ENCODE measurements at regions not wholly inside any gene's neighbourhood (a gene's known extent, or its start where the extent isn't known, plus 50 kb on each side); places are given as distances from the start of the nearest gene placed in this dataset.
"Not testable (repeated sequence)": the region's sequence is repeated elsewhere in the genome, so short reads cannot be mapped to it uniquely, and the experiment has no call there.

DNA sequence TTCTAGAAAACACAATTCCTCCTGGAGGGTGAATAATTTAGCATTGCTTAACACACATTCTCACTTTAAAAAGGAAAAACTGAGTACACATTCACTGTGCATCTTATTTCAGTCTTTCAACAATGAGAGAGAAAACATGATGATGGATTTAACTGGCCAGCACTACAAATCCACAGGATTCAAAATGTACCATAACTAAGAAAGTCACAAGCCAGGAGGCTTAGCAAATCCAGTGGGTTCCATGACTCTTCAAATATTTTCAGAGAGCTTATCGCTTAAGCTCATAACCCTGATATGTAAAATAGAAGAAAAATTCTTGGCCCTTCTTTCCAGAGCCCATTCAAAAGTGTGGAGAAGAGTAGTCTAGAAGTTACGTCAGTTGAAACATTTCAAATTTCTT lies 820.3 kb downstream of the LTN1 start:
- DNase-seq (ENCODE audit: low read depth in 4 of 4, low spot score in 2 of 4), result no peak

DNA sequence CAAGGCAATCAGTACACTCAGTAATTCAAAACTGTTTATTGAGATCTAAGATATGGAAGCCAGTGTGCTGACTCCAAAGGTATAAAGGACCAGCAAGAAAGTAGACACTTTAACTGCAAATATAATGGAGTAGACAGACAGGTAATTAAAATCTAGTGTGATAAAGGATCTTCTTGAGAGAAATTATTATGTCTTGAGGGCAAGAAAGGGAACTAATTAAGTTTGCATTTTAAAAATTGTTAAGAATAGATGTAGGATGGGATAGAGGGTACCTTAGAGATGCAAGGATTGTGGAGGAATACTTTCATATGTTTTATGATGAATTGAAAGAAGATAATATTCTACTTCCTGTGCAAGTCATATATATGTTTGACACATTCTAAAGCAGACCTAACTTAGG lies 825.3 kb downstream of the LTN1 start:
- DNase-seq (ENCODE audit: low read depth in 4 of 4, low spot score in 2 of 4), result no peak

DNA sequence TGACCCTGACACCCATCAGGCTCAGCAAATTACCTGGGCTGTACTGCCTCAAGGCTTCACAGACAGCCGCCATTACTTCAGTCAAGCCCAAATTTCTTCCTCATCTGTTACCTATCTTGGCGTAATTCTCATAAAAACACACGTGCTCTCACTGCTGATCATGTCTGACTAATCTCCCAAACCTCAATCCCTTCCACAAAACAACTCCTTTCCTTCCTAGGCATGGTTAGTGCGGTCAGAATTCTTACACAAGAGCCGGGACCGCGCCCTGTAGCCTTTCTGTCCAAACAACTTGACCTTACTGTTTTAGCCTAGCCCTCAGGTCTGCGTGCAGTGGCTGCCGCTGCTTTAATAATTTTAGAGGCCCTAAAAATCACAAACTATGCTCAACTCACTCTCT lies 828.2 kb downstream of the LTN1 start:
- not testable (repeated sequence) for DNase-seq (ENCODE audit: low read depth in 4 of 4, low spot score in 2 of 4)

DNA sequence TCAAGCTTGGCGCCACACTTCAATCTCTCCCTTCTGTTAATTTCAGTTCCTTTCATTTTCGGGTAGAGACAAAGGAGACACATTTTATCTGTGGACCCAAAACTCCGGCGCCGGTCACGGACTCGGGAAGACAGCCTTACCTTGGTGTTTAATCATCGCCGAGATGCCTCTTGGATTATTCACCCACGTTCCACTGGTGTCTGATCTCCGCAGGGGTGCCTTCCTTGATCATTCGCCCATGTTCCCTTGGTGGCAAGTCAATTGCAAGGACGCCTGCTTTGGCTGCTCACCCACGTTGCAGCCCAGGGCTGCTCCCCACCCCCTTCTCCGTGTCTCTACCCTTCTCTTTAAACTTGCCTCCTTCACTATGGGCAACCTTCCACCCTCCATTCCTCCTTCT lies 830.6 kb downstream of the LTN1 start:
- not testable (repeated sequence) for DNase-seq (ENCODE audit: low read depth in 4 of 4, low spot score in 2 of 4)

DNA sequence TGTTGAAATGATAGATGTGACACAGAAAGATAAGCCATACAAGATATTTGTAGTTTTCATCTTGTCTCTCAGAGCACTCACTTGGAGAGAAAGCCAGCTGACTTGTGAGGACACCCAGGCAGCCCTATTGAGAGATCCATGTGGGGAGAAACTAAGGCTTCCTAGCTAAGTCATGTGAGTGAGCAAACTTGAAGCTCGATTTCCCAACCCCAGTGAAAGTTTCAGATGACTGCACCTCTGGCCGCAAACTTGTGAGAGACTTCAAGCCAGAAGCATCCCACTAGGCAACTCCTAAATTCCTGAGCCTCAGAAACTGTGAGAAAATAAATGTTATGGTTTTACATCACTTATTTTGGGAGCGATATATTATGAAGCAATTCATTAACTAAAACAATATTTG lies 832.3 kb downstream of the LTN1 start:
- DNase-seq (ENCODE audit: low read depth in 4 of 4, low spot score in 2 of 4), result peak in 2 of 4 donors; percentile 15 to 16

DNA sequence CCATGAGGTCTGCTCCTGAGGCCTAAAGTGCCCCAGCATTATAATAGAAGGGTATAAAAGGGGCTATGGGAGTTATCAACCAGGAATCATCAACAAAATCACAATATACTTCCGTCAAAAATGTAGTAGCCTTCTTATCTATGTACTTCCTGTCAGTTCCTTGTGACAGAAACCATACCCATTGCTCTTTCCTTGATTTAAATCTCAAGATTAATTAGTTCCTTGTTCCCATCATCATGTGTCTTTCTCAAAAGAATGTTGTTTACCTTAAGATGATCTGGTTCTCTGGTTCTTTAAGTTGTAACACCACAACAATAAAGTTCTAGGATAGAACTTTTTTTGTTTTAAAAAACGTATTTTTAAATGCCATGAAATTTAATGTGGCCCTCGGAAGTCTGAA lies 833.3 kb downstream of the LTN1 start:
- no peak for DNase-seq (ENCODE audit: low read depth in 4 of 4, low spot score in 2 of 4)

DNA sequence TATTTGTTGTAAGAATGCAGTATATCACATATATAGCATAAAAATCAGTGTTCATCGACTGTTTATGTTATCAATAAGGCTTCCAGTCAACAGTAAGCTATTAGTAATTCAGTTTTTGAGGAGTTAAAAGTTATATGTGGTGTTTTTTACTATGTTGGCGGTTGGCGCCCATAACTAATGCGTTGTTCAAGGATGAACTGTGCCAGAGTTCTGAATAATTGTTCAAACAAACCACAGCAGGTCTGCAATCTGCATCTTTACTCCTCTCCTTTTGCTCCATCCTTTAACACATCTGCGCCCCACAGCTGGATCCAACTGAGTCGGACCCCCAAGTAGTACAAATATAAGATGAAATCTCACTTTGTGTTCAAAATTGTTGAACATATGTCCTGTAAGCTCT lies 836.1 kb downstream of the LTN1 start:
- DNase-seq (ENCODE audit: low read depth in 4 of 4, low spot score in 2 of 4), result no peak

DNA sequence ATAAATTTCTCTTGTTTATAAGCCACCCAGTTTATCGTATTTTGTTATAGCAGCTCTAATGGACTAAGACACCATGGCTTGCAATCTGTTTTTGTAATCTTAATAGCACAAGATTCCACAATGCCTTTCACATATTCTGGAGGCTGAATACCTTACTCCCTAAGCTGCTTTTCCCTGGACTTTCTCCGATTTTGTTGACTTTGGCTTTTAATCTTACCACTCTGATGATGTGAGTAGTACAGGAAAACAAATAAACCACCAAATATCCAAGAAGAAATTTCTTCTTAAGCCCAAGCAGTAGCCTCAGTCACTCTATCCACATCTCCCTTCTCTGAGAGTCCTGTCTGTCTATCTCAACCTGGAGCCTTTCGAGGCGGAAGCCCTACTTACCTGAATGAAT lies 838.6 kb downstream of the LTN1 start:
- no peak for DNase-seq (ENCODE audit: low read depth in 4 of 4, low spot score in 2 of 4)

DNA sequence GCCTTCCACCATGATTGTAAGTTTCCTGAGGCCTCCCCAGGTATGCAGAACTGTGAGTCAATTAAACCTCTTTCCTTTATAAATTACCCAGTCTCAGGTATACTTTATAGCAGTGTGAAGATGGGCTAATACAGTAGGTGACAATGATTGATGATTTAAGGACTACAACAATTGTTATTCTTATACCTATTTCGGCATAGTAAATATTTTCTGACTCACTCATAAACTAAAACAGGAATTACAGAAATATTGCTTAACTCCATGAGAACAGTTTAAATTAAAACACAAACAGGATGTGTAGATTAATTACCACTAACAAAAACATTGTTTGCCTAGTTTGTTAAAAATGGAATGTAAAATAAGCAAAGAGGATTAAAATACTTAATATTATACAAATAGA lies 839.9 kb downstream of the LTN1 start:
- no peak for DNase-seq (ENCODE audit: low read depth in 4 of 4, low spot score in 2 of 4)

DNA sequence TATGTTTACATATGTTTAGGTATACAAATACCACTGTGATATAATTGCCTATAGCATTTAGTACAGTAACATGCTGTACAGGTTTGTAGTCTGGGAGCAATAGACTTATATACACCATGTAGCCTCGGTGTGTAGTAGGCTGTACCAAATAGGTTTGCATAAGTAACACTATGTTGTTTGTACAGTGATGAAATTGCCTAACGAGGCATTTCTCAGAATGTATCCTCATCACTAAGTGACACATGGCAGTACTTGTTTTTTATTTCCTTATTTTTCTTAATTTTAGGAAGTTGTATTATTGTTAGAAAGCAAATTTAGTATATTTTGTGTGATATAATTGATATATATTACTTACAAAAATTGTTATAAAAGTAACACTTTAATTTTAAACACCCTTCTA lies 840.9 kb downstream of the LTN1 start:
- no peak for DNase-seq (ENCODE audit: low read depth in 4 of 4, low spot score in 2 of 4)

DNA sequence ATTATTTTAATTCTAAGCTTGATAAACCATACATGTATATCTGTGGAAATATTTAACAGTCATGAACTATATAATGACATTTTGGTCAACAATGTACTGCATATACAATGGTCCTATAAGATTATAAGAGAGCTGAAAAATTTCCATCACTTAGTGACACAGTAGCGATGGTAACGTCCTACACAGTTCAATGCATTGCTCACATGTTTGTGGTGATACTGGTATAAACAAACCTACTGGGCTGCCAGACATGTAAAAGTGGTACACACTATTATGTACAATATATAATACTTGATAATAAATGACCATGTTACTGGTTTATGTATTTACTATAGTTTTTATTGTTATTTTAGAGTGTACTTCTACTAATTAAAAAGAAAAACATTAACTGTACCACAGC lies 841.9 kb downstream of the LTN1 start:
- DNase-seq (ENCODE audit: low read depth in 4 of 4, low spot score in 2 of 4), result no peak

DNA sequence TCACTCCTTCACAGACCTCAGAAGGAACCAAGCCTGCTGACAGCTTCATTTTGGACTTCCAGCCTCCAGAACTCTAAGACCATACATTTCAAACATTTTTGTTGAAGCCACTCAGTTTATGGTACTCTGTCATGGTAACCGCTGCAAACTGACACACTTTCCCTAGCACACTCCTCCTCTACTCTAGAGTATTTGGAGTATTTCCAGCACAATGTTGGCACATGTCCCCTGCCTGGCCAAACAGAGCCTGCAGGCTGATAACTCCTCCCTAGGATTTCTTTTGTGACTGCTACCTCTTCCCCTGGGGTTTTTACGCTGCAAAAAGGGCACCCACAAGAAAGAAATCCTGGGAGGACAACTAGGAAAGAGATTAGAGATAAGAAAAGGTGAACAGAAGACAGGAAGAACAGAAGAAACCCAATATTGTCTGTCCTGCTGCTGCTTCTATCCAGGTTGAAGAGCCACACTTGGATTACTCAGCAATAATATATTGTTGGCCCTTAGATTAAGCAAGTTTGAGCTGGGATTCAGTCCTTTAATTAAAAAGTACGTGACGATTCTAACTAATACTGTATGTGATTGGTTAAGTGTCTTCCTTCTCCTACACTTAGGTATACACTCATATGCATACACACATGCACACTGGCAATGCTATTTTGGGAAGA lies 844.1 kb downstream of the LTN1 start:
- DNase-seq (ENCODE audit: low read depth in 4 of 4, low spot score in 2 of 4), result no peak

DNA sequence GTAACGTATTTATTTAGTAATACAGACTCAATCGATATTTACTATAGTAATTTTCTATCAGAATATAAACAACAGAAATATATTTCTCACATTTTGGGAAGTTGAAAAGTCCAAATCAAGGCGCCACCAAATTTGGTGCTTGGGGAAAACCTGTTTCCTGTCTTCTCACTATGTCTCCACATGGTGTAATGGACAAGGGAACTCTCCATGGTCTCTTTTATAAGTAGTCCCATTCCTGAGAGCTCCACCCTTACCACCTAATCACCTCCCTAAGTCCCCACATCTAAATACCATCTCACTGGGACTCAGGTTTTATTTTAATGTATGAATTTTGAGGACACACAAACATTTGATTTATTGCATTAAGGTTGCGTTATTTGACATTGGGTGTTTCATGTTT lies 848.0 kb downstream of the LTN1 start:
- DNase-seq (ENCODE audit: low read depth in 4 of 4, low spot score in 2 of 4), result no peak

DNA sequence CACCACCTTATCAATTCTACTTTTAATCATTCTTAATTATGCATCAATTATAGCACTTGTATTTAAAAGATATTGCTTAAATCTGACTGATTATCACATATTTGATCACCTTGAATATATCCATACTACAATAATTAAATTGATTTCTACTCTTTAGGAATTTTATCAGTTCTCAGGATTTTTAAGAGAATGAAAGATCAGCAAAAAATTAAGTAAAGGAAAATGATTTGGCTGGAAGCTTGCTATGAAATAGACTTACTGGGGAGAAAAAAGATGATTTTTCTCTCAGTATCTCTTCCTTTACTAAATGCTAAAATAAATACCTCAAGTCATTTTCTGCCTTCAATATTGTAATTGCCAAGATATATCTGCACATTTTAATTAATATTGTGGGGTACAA lies 848.6 kb downstream of the LTN1 start:
- no peak for DNase-seq (ENCODE audit: low read depth in 4 of 4, low spot score in 2 of 4)

DNA sequence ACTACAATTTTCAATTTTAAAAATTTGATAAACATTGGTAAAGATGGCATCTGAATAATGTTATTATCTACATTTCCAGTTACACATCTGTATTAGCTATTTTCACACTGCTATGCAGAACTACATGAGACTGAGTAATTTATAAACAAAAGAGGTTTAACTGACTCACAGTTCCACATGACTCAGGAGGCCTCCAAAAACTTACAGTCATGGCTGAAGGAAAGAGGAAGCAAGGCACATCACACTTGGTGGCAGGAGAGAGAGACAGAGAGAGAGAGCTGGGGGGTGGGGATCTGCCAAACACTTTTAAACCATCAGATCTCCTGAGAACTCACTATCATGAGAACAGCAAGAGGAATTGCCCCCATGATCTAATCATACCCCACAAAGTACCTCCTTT lies 850.0 kb downstream of the LTN1 start:
- no peak for DNase-seq (ENCODE audit: low read depth in 4 of 4, low spot score in 2 of 4)

DNA sequence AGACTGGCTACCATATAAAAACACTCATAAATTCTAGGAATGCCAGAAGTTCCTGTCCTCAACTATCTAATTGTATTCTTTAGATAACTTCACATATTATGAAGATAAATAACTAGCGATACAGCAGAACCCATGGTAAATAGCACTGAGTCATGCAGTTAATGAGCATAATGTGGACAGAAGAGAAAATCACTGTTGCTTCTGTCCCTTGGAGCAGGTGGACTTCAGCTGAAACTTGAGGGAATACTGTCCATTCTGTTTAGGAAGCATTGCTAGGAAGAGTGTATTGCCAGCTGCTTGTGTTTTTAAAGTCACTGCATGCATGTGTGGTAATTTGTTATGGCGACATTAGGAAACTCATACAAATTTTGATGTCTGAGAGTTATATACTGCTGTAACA lies 854.4 kb downstream of the LTN1 start:
- no peak for DNase-seq (ENCODE audit: low read depth in 4 of 4, low spot score in 2 of 4)

DNA sequence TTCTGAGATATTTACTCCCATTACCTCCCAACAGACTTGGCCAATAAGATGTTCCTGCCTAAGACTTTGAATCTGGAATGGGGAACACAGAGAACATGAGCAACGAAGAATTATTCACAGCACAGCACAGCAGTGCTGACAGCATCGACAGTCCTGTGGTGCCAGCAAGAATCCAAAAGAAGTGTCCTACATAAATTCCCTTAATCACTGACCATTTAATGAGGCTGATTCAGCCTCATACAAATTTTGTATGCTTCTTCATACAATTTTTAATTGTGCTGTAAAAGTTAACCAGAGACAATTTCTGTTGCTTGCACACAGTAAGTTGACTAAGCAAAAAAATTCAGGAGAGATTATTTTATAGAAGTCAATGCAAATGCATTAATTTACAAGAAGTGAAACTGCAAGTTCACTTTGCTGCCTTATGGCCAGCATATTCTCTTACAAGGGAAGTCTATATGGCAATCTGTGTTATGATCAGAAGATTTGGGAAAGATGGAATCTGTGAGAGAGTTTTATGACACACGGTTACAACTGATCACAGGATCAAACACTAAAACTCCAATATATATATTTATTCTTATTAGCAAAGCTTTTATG lies 855.9 kb downstream of the LTN1 start:
- DNase-seq (ENCODE audit: low read depth in 4 of 4, low spot score in 2 of 4), result no peak

DNA sequence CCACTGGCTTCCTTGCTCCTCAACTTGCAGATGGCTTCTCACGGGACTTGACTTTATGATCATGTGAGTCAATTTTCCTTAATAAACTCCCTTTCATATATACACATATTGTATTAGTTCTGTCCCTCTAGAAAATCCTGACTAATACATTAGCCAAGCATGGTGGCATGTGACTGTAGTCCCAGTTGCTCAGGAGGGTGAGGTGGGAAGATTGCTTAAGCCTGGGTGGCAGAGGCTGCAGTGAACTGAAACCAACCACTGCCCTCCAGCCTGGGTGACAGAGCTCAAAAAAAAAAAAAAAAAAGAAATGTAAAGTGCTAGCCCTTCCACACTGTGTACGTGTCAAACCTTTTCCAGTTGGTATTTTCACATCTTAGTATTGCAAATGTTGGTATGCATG lies 857.0 kb downstream of the LTN1 start:
- DNase-seq (ENCODE audit: low read depth in 4 of 4, low spot score in 2 of 4), result no peak

DNA sequence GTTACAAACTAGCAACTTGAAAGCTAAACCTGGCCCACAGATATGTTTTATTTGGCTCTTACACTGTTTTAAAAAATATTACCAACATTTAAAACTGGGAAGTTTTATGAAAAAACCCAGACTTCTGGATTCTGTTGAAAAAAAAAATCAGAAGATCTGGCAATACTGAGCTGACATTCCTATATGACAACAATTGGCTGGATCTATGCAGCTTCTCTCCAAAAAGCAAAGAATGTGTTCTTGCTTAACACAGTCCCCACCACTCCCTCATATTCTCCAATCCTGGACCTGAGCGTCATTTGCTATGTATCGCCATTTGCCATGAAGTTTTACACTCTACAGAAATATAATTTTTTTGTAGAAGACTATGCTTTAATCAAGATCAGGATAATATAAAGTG lies 859.6 kb downstream of the LTN1 start:
- DNase-seq (ENCODE audit: low read depth in 4 of 4, low spot score in 2 of 4), result no peak

DNA sequence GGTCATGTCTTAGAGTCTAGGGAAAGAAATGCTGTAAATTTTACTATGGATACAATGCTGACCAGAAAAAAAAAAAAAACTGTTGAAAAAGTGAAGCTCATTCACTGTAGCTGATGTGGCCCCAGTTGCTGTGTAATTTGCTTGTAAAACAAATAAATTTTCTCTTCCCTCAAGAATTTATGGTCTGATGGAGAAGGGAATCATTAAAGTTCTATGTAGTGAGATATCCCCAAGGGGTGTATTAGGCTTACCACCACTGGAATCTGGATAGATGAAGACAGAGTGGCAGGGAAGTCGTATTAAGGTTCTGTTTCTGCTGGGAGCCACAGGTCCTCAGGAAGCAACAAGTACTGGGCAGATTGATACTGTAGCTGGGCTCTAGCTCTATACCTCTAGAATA lies 860.0 kb downstream of the LTN1 start:
- DNase-seq (ENCODE audit: low read depth in 4 of 4, low spot score in 2 of 4), result no peak

DNA sequence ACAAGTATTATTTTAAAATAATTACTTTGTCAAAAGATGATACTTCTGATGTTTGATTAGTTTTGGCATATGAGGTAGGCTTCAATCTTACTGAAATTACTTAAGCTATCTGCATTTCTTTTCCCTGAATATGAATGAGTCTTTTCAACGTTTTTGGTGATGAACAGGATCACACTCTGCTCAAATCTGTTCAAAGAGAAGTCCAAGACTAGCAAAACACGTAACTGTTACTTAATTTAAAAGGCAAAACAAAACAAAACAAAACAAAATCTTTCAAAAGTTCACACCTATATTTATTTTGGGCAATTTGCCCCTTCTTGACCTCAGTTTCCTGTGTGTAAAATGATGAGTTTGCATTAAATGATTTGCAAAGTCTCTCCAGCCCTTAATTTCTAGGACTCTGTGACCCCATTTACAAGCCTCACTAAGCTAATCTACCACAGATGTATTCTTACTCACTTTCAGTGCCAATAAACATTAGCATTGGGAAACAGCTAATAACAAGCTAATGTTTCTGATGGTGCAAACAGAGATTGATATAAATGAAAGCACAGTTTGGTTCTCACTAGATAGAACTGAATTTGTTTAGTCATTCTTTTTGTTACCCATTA lies 865.4 kb downstream of the LTN1 start:
- DNase-seq (ENCODE audit: low read depth in 4 of 4, low spot score in 2 of 4), result no peak

DNA sequence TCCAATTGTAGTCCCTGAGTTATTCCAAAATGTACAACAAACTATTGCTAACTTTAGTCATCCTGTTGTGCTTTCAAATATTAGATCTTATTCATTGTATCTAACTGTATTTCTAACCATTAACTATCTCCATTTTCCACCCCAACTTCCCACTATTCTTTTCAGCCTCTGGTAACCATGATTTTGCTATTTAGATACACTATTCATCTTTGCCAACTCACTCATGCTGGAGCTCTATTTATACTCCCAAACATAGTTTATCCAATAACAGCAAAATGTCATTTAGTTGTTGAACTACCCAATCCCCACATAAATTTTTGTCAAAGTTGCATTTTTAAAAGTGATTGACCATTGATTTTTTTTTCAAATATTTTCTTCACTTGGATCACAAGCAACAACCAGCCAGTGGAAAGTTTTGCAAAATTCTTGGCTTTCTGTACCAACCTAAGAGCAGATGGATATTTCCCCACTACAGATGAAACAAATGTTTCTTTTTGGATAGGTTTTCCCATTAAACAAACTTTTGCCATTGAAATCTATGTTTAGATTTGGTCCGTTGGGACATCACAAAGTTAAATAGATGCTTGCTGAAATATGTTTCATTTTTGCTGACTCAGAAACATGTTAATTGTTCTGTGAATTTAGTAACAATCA lies 866.0 kb downstream of the LTN1 start:
- DNase-seq (ENCODE audit: low read depth in 4 of 4, low spot score in 2 of 4), result no peak

All from left renal cortex interstitium (tissue), 4 donors.